ENCODE measurements at regions not wholly inside any gene's neighbourhood (a gene's known extent, or its start where the extent isn't known, plus 50 kb on each side); places are given as distances from the start of the nearest gene placed in this dataset.

GRCh38 chr7:51587604-51588003 is 271.0 kb upstream of the COBL start:
- H3K4me1 ChIP-seq: no peaks in the 10 kb centered on the region
- no peaks in the 10 kb centered on the region for H3K36me3 ChIP-seq
- H3K9me3 ChIP-seq: no peaks in the 10 kb centered on the region
- no peaks in the 10 kb centered on the region for H3K27me3 ChIP-seq
- no peak overlapping the region for H3K4me3 ChIP-seq
- ATAC-seq: no peak
- 41% methylated on average over 3 of the region's 3 CpGs for WGBS (ENCODE audit: insufficient coverage, low coverage, low lambda C conversion rate, missing lambda C conversion rate)
- TF ChIP-seq, protein P1, sequence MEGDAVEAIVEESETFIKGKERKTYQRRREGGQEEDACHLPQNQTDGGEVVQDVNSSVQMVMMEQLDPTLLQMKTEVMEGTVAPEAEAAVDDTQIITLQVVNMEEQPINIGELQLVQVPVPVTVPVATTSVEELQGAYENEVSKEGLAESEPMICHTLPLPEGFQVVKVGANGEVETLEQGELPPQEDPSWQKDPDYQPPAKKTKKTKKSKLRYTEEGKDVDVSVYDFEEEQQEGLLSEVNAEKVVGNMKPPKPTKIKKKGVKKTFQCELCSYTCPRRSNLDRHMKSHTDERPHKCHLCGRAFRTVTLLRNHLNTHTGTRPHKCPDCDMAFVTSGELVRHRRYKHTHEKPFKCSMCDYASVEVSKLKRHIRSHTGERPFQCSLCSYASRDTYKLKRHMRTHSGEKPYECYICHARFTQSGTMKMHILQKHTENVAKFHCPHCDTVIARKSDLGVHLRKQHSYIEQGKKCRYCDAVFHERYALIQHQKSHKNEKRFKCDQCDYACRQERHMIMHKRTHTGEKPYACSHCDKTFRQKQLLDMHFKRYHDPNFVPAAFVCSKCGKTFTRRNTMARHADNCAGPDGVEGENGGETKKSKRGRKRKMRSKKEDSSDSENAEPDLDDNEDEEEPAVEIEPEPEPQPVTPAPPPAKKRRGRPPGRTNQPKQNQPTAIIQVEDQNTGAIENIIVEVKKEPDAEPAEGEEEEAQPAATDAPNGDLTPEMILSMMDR (IDR thresholded peaks at IDR 0.05): no peak
- no peak for TF ChIP-seq POLR2A (IDR thresholded peaks at IDR 0.05)
- intact Hi-C loops (cut with DNase I): no loop called here
- no peak for DNase-seq
- H3K27ac ChIP-seq: no peak overlapping the region

DNA sequence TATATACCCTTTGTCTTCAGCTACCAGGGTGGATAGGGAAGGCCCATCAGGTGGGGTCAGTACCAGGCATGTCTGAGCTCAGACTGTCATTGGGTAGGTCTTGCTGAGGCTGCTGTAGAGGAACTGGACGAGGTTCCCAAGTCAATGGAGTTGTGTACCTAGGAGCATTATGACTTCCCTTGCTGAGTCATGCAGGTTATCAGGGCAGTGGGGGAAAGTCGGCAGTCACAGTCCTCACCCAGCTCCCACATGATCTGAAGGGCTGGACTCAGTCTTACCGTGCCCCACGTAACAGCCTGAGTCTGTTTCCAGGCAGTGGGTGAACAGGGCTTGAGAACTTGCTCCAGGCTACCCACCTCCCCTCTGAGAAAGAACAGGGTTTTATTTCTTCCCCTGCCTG is 260.8 kb upstream of the COBL start:
- DNase-seq (no peak), ATAC-seq (no peak)
- Histone ChIP-seq H3K27ac (no peak overlapping the region), H3K4me1 (no peaks in the 10 kb centered on the region), H3K27me3 (no peaks in the 10 kb centered on the region), H3K9me3 (no peaks in the 10 kb centered on the region), H3K4me3 (no peak overlapping the region), H3K36me3 (no peaks in the 10 kb centered on the region)
- WGBS (ENCODE audit: insufficient coverage, low coverage, low lambda C conversion rate, missing lambda C conversion rate): 42% methylated on average over 3 of the region's 4 CpGs
- intact Hi-C loops (cut with DNase I): no loop called here
- TF ChIP-seq, protein P1 (IDR thresholded peaks at IDR 0.05): no peak
- no peak for TF ChIP-seq POLR2A (IDR thresholded peaks at IDR 0.05)

- no peaks in the 10 kb centered on the region for H3K4me1 ChIP-seq
- H3K27me3 ChIP-seq: no peaks in the 10 kb centered on the region
- no peaks in the 10 kb centered on the region for H3K9me3 ChIP-seq
- no peaks in the 10 kb centered on the region for H3K36me3 ChIP-seq
- H3K27ac ChIP-seq: no peak overlapping the region
- H3K4me3 ChIP-seq: no peak overlapping the region
- intact Hi-C loops (cut with DNase I): no loop called here
- TF ChIP-seq, protein P1 (IDR thresholded peaks at IDR 0.05): no peak
- TF ChIP-seq POLR2A (IDR thresholded peaks at IDR 0.05): no peak
- ATAC-seq: no peak
- no peak for DNase-seq
- 63% methylated on average over 3 of the region's 3 CpGs for WGBS (ENCODE audit: insufficient coverage, low coverage, low lambda C conversion rate, missing lambda C conversion rate)
These were observed 253.0 kb upstream of the COBL start for GRCh38 chr7:51569581-51569980.

GRCh38 chr7:51569176-51569575 is 252.6 kb upstream of the COBL start:
- Histone ChIP-seq H3K27ac (no peak overlapping the region), H3K9me3 (no peaks in the 10 kb centered on the region), H3K4me1 (no peaks in the 10 kb centered on the region), H3K27me3 (no peaks in the 10 kb centered on the region), H3K36me3 (no peaks in the 10 kb centered on the region), H3K4me3 (no peak overlapping the region)
- intact Hi-C loops (cut with DNase I): no loop called here
- TF ChIP-seq POLR2A (IDR thresholded peaks at IDR 0.05): no peak
- TF ChIP-seq, protein P1 (IDR thresholded peaks at IDR 0.05): no peak
- WGBS (ENCODE audit: insufficient coverage, low coverage, low lambda C conversion rate, missing lambda C conversion rate): 51% methylated on average over 5 of the region's 5 CpGs
- DNase-seq: no peak
- ATAC-seq: no peak

GRCh38 chr7:51551070-51551469 is 234.5 kb upstream of the COBL start:
- Histone ChIP-seq H3K4me1 (no peaks in the 10 kb centered on the region), H3K9me3 (no peaks in the 10 kb centered on the region), H3K36me3 (no peaks in the 10 kb centered on the region), H3K27ac (no peak overlapping the region), H3K27me3 (no peaks in the 10 kb centered on the region), H3K4me3 (no peak overlapping the region)
- ATAC-seq (peak in 1 of 4 donors; percentile 31), DNase-seq (no peak)
- no peak for TF ChIP-seq POLR2A (IDR thresholded peaks at IDR 0.05)
- TF ChIP-seq, protein P1 (IDR thresholded peaks at IDR 0.05): no peak
- intact Hi-C loops (cut with DNase I): no loop called here
- 76% methylated on average over 4 of the region's 4 CpGs for WGBS (ENCODE audit: insufficient coverage, low coverage, low lambda C conversion rate, missing lambda C conversion rate)

Data from right lobe of liver (tissue), 6 donors.